Smooth muscle cell (in vitro differentiated cells): ENCODE measurements at regions not wholly inside any gene's neighbourhood (a gene's known extent, or its start where the extent isn't known, plus 50 kb on each side); places are given as distances from the start of the nearest gene placed in this dataset.
"Not testable (repeated sequence)": the region's sequence is repeated elsewhere in the genome, so short reads cannot be mapped to it uniquely, and the experiment has no call there.

Experiments used
- DNase-seq: peaks from one replicate; lab custom pipeline; 2025; ENCODE audit not compliant: unreplicated experiment; lab: John Stamatoyannopoulos, UW
- H2AFZ ChIP-seq: fragments of 200-600 bp; sonication (generic); 2 replicates; pipeline ENCODE4 v1.6.0; 2016; ENCODE audit warnings: antibody characterized with exemption, low read depth, mild to moderate bottlenecking
- H3F3A ChIP-seq: fragments of 200-600 bp; sonication (generic); 2 replicates; pipeline ENCODE4 v1.6.0; 2017; ENCODE audit warnings: antibody characterized with exemption, low read depth
- H3K27ac ChIP-seq: fragments of 200-600 bp; sonication (generic); 2 replicates; pipeline ENCODE4 v1.5.1; 2016; ENCODE audit warnings: low read depth, mild to moderate bottlenecking
- H3K27me3 ChIP-seq: fragments of 200-600 bp; sonication (generic); 2 replicates; pipeline ENCODE4 v1.6.1; 2016; ENCODE audit warnings: low read depth, mild to moderate bottlenecking
- H3K36me3 ChIP-seq: fragments of 200-600 bp; sonication (generic); 2 replicates; pipeline ENCODE4 v1.5.1; 2016; ENCODE audit warnings: low read depth
- H3K4me1 ChIP-seq: fragments of 200-600 bp; sonication (generic); 2 replicates; pipeline ENCODE4 v1.5.1; 2016; ENCODE audit warnings: low read depth
- H3K4me2 ChIP-seq: fragments of 200-600 bp; sonication (generic); 2 replicates; pipeline ENCODE4 v1.6.0; 2016; ENCODE audit warnings: mild to moderate bottlenecking
- H3K4me3 ChIP-seq: fragments of 200-600 bp; sonication (generic); 2 replicates; pipeline ENCODE4 v1.5.1; 2016; ENCODE audit warnings: mild to moderate bottlenecking
- H3K79me2 ChIP-seq: fragments of 200-600 bp; sonication (generic); 2 replicates; pipeline ENCODE4 v1.6.0; 2016; ENCODE audit warnings: low read depth, mild to moderate bottlenecking
- H3K9ac ChIP-seq: fragments of 200-600 bp; sonication (generic); 2 replicates; pipeline ENCODE4 v1.6.0; 2016; ENCODE audit warnings: low read depth
- H3K9me3 ChIP-seq: fragments of 200-600 bp; sonication (generic); replicated peaks from 2 replicates; pipeline ENCODE4 v1.5.1; 2016; ENCODE audit warnings: low read depth
- H4K20me1 ChIP-seq: fragments of 200-600 bp; sonication (generic); 2 replicates; pipeline ENCODE4 v1.6.0; 2016; ENCODE audit warnings: low read depth
- WGBS: methylation state at CpG from one replicate; pipeline ENCODE4 v1.1.7; 2016; ENCODE audit warnings: low lambda C conversion rate; 5-methylcytosine and 5-hydroxymethylcytosine counted together
- TF ChIP-seq, protein P1 (sequence below): fragments of 200-600 bp; sonication (generic); IDR thresholded peaks from 2 replicates; pipeline ENCODE4 v1.5.1; 2017; ENCODE audit warnings: borderline replicate concordance, mild to moderate bottlenecking, antibody characterized with exemption; ENCODE audit not compliant: insufficient read depth, poor library complexity, severe bottlenecking

DNA sequence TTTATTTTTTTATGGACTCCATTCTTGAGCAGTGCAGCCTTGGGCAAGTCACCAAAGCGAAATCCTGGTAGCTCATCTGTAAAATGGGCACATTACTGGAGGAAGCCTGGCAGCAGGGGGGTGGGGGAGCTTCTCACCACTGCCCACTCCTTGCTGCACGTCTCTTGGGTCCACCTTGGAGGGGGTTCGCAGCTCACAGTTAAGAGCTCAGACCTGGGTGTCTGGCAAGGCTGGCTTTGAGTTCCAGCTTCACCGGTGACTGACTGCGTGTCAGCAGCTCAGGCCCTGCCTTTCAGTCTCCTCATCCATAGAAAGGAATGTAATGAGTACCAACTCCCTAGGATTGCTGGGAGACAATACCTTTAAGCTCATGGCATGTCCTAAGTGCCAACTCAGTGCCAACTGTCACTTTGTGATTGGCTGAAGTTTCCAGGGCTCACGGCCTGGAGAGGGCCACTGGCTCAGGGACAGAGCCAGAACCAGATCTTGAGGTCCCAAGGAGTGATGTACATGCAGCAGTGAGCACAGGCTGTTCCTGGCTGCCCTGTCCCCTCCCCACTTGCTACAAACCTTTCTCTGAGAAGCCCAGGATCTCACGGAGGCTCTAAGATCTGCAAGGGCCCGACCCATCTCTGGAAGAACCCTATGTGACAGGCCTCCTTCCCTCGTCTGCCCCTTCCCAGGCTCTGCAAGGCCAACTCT, 72.9 kb downstream of the C9orf50 start:
- no peak for DNase-seq
- Histone ChIP-seq H3K27me3 (no peaks in the 10 kb centered on the region), H3F3A (peaks cover 20% of the 10 kb centered on the region), H3K9ac (no peak overlapping the region), H2AFZ (no peak overlapping the region), H3K79me2 (no peaks in the 10 kb centered on the region), H3K4me1 (peaks cover 3% of the 10 kb centered on the region), H3K9me3 (no peaks in the 10 kb centered on the region), H3K4me3 (no peak overlapping the region), H3K36me3 (no peaks in the 10 kb centered on the region), H3K4me2 (no peak overlapping the region), H3K27ac (no peak overlapping the region), H4K20me1 (no peaks in the 10 kb centered on the region)
- 90% methylated on average over 9 of the region's 9 CpGs for WGBS
- TF ChIP-seq, protein P1, sequence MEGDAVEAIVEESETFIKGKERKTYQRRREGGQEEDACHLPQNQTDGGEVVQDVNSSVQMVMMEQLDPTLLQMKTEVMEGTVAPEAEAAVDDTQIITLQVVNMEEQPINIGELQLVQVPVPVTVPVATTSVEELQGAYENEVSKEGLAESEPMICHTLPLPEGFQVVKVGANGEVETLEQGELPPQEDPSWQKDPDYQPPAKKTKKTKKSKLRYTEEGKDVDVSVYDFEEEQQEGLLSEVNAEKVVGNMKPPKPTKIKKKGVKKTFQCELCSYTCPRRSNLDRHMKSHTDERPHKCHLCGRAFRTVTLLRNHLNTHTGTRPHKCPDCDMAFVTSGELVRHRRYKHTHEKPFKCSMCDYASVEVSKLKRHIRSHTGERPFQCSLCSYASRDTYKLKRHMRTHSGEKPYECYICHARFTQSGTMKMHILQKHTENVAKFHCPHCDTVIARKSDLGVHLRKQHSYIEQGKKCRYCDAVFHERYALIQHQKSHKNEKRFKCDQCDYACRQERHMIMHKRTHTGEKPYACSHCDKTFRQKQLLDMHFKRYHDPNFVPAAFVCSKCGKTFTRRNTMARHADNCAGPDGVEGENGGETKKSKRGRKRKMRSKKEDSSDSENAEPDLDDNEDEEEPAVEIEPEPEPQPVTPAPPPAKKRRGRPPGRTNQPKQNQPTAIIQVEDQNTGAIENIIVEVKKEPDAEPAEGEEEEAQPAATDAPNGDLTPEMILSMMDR: no peak

DNA sequence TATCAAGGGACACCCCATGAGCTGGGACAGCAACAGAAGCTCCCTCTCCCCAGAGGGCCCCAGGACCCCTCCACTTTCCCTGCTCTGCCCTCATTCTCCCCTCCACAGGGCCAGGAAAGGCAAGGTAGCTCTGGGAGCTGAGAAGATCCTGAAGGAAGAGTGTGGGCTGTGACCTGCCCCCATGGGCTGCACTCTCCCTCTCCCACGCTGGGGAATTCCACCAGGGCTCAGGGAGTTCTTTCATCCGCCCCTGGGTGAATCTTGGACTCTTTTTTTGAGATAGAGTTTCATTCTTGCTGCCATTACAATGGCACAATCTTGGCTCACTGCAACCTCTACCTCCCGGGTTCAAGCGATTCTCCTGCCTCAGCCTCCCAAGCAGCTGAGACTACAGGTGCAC, 73.8 kb downstream of the C9orf50 start:
- H3K4me1 ChIP-seq: peaks cover 3% of the 10 kb centered on the region
- H2AFZ ChIP-seq: no peak overlapping the region
- H3K9me3 ChIP-seq: no peaks in the 10 kb centered on the region
- no peaks in the 10 kb centered on the region for H3K27me3 ChIP-seq
- H4K20me1 ChIP-seq: no peaks in the 10 kb centered on the region
- no peak overlapping the region for H3K4me3 ChIP-seq
- peaks cover 20% of the 10 kb centered on the region for H3F3A ChIP-seq
- H3K9ac ChIP-seq: no peak overlapping the region
- H3K4me2 ChIP-seq: no peak overlapping the region
- TF ChIP-seq, protein P1: no peak
- no peak for DNase-seq
- WGBS: 70% methylated on average over 4 of the region's 4 CpGs
- no peaks in the 10 kb centered on the region for H3K79me2 ChIP-seq
- H3K36me3 ChIP-seq: no peaks in the 10 kb centered on the region
- H3K27ac ChIP-seq: no peak overlapping the region

DNA sequence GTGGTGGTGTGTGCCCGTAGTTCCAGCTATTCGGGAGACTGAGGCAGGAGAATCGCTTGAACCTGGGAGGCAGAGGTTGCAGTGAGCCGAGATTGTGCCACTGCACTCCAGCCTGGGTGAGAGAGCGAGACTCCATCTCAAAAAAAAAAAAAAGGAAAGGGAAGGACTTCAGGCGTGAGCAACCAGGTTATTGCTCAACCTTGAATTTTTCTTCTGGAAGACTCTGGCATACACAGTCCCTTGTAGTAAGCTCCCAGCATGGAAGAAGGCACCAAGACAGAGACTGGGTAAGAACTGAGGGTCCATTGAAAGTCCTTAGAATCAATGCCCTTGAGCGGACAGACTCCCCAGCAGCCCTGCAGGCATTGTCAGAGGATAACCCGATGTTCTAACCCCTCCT, 75.0 kb downstream of the C9orf50 start:
- not testable (repeated sequence) for H3K27me3 ChIP-seq, H3K4me1 ChIP-seq, H3K27ac ChIP-seq, H3K36me3 ChIP-seq, H4K20me1 ChIP-seq, H3K9ac ChIP-seq, H3K9me3 ChIP-seq, DNase-seq, H2AFZ ChIP-seq, H3K4me2 ChIP-seq, H3K4me3 ChIP-seq, H3K79me2 ChIP-seq
- H3F3A ChIP-seq: peaks cover 20% of the 10 kb centered on the region
- WGBS: 93% methylated on average over 6 of the region's 8 CpGs

DNA sequence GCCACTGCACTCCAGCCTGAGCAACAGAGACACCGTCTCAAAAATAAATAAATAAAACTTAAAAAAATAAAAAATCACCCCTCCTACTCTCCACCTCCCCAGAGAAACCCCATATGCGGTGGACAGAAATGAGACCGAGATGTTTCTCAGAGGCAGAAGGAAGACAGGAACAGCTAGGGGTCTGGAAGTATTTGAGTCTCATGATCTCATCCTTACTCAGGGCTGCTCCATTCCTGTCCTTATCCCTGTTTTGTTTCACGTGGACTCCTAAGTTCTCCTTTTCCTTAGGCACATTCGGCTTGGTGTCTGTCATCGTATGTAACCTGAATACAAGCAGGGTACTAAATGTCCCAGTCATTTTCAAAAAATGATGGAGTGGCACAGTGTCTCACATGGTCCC, 76.1 kb downstream of the C9orf50 start:
- TF ChIP-seq, protein P1: no peak
- no peaks in the 10 kb centered on the region for H3K4me1 ChIP-seq
- DNase-seq: no peak
- H2AFZ ChIP-seq: peak overlapping the region; percentile 53
- H4K20me1 ChIP-seq: no peaks in the 10 kb centered on the region
- peak overlapping the region; percentile 20 for H3K4me2 ChIP-seq
- no peaks in the 10 kb centered on the region for H3K27me3 ChIP-seq
- no peaks in the 10 kb centered on the region for H3K36me3 ChIP-seq
- WGBS: 40% methylated on average over 6 of the region's 6 CpGs
- no peaks in the 10 kb centered on the region for H3K9me3 ChIP-seq
- no peak overlapping the region for H3K4me3 ChIP-seq
- peak overlapping the region; percentile 39 for H3K27ac ChIP-seq
- no peaks in the 10 kb centered on the region for H3K79me2 ChIP-seq
- peaks cover 12% of the 10 kb centered on the region for H3F3A ChIP-seq
- no peak overlapping the region for H3K9ac ChIP-seq
